Mammary epithelial cell (primary cell): ENCODE measurements at regions not wholly inside any gene's neighbourhood (a gene's known extent, or its start where the extent isn't known, plus 50 kb on each side); places are given as distances from the start of the nearest gene placed in this dataset.

Source experiments
- CTCF ChIP-seq, 2 donors: IDR thresholded peaks in 1 of 2; conservative IDR thresholded peaks in 1 of 2; 2 replicates each; pipeline ENCODE4 v1.5.1; 2011 to 2012; ENCODE audit warnings: inconsistent platforms in 2 of 2, low read length in 2 of 2, mild to moderate bottlenecking in 2 of 2, control low read depth in 1 of 2, low read depth in 1 of 2; ENCODE audit not compliant: insufficient read depth in 1 of 2; ENCODE audit errors: extremely low read depth in 1 of 2
- EZH2 ChIP-seq: IDR thresholded peaks from 2 replicates; pipeline ENCODE4 v1.6.1; 2012; ENCODE audit warnings: low read length, inconsistent platforms, borderline replicate concordance

GRCh38 chr18:45171679-45172191, 443.5 kb upstream of the SLC14A2 start:
- TF ChIP-seq CTCF (conservative IDR thresholded peaks at IDR 0.05 in 1 of 2, IDR thresholded peaks at IDR 0.05 in 1 of 2; ENCODE audit: extremely low read depth in 1 of 2, insufficient read depth in 1 of 2, low read depth in 1 of 2, low read length in 2 of 2) (no peak), EZH2 (no peak)
